ENCODE measurements at regions not wholly inside any gene's neighbourhood (a gene's known extent, or its start where the extent isn't known, plus 50 kb on each side); places are given as distances from the start of the nearest gene placed in this dataset.

- no peak for DNase-seq (ENCODE audit: extremely low read depth, low read depth, low spot score)
Measured at GRCh38 chr2:165033402-165033801, 78.1 kb upstream of the SLC38A11 start.

GRCh38 chr2:165032559-165032958, 77.2 kb upstream of the SLC38A11 start:
- no peak for DNase-seq (ENCODE audit: extremely low read depth, low read depth, low spot score)

- DNase-seq (ENCODE audit: extremely low read depth, low read depth, low spot score) = no peak
Measured at GRCh38 chr2:165024199-165024598, 68.9 kb upstream of the SLC38A11 start.

GRCh38 chr2:165022781-165023180, 67.5 kb upstream of the SLC38A11 start:
- no peak for DNase-seq (ENCODE audit: extremely low read depth, low read depth, low spot score)

- DNase-seq (ENCODE audit: extremely low read depth, low read depth, low spot score) = no peak
Measured at GRCh38 chr2:165017966-165018596, 62.8 kb upstream of the SLC38A11 start.

- no peak for DNase-seq (ENCODE audit: extremely low read depth, low read depth, low spot score)
Measured at GRCh38 chr2:165016772-165017411, 61.6 kb upstream of the SLC38A11 start.

GRCh38 chr2:165015052-165015642, 59.8 kb upstream of the SLC38A11 start:
- DNase-seq (ENCODE audit: extremely low read depth, low read depth, low spot score) = peak; percentile 34

- no peak for DNase-seq (ENCODE audit: extremely low read depth, low read depth, low spot score)
Measured at GRCh38 chr2:165013944-165014619, 58.8 kb upstream of the SLC38A11 start.

GRCh38 chr2:165011199-165011598, 55.9 kb upstream of the SLC38A11 start:
- DNase-seq (ENCODE audit: extremely low read depth, low read depth, low spot score) = no peak

GRCh38 chr2:165010556-165010955, 55.2 kb upstream of the SLC38A11 start:
- DNase-seq (ENCODE audit: extremely low read depth, low read depth, low spot score) = no peak

GRCh38 chr2:165009466-165009865, 54.1 kb upstream of the SLC38A11 start:
- DNase-seq (ENCODE audit: extremely low read depth, low read depth, low spot score) = no peak

GRCh38 chr2:165008730-165009315, 53.5 kb upstream of the SLC38A11 start:
- no peak for DNase-seq (ENCODE audit: extremely low read depth, low read depth, low spot score)

- DNase-seq (ENCODE audit: extremely low read depth, low read depth, low spot score) = no peak
Measured at GRCh38 chr2:165007161-165007744, 51.9 kb upstream of the SLC38A11 start.

Data from glomerular endothelial cell (primary cell).